Esophagus muscularis mucosa (tissue), 4 donors: ENCODE measurements at regions not wholly inside any gene's neighbourhood (a gene's known extent, or its start where the extent isn't known, plus 50 kb on each side); places are given as distances from the start of the nearest gene placed in this dataset.
A peak's percentile ranks its signal among the peaks of the same experiment; 100 is the strongest.

Experiments used
- DNase-seq: peaks from one replicate; pipeline ENCODE4 v3.0.0-alpha.2; 2017; ENCODE audit errors: extremely low spot score
- H3K27ac ChIP-seq, 4 donors: fragments of 200-600 bp; sonication (generic); replicated peaks in 1 of 4; 1 replicate in 3 of 4; 2 replicates in 1 of 4; pipeline ENCODE4 v1.5.1; 2016 to 2019; ENCODE audit warnings: mild to moderate bottlenecking in 1 of 4
- H3K27me3 ChIP-seq, 4 donors: fragments of 200-600 bp; sonication (generic); one replicate each; pipeline versions ENCODE4 v1.5.1 to v1.6.0; 2016 to 2019
- H3K36me3 ChIP-seq, 4 donors: fragments of 200-600 bp; sonication (generic); one replicate each; pipeline ENCODE4 v1.5.1; 2016 to 2019
- H3K4me1 ChIP-seq, 4 donors: fragments of 200-600 bp; sonication (generic); one replicate each; pipeline ENCODE4 v1.5.1; 2016 to 2019
- H3K4me3 ChIP-seq, 4 donors: fragments of 200-600 bp; sonication (generic); 1 replicate in 2 of 4; 2 replicates in 2 of 4; pipeline ENCODE4 v1.5.1; 2016 to 2019; ENCODE audit warnings: mild to moderate bottlenecking in 4 of 4, moderate library complexity in 1 of 4
- H3K9me3 ChIP-seq, 4 donors: fragments of 200-600 bp; sonication (generic); 1 replicate in 3 of 4; 2 replicates in 1 of 4; pipeline ENCODE4 v1.5.1; 2016 to 2019
- CTCF ChIP-seq, 3 experiments: fragments of 200-600 bp in 2 of 3; fragments of 450-650 bp in 1 of 3; sonication (generic) in 2 of 3; IDR thresholded peaks; one replicate each; pipeline ENCODE4 v1.5.1; 2017 to 2019; ENCODE audit warnings: antibody characterized with exemption in 3 of 3, mild to moderate bottlenecking in 2 of 3, moderate library complexity in 1 of 3
- EP300 ChIP-seq: sonication (generic); formaldehyde crosslinking; IDR thresholded peaks from one replicate; pipeline ENCODE4 v1.6.1; 2017; ENCODE audit warnings: antibody characterized with exemption
- POLR2A ChIP-seq: fragments of 450-650 bp; IDR thresholded peaks from one replicate; pipeline ENCODE4 v1.6.1; 2017; ENCODE audit warnings: antibody characterized with exemption, moderate library complexity, mild to moderate bottlenecking, low read depth
- POLR2AphosphoS5 ChIP-seq, 2 donors: sonication (generic); formaldehyde crosslinking; IDR thresholded peaks; one replicate each; pipeline ENCODE4 v1.6.1; 2017; ENCODE audit warnings: antibody characterized with exemption in 2 of 2
- WGBS: methylation state at CpG from one replicate; pipeline ENCODE4 v1.1.5; 2018; 5-methylcytosine and 5-hydroxymethylcytosine counted together
- intact Hi-C: fragments of 100-400 bp; cut with DNase I; formaldehyde crosslinking; loops from one replicate; pipeline ENCODE4 v1.15.1; 2023

DNA sequence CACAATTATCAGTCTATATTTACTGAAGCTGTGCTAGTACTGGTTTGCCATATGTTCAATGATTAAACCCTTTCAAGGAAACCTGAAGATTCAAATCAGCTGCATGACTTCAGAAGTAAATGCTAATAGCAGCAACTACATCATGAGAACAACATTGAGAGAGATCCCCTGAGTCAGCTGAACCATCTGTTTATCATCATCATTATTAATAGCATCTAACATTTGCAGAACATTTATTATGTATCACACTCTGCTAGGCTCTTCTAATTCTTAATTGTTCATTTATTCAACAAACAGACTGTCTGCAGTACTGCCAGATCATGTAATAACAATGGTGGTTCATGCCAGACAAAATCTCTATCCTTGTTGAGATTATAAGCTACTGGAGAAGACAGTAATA lies 157.4 kb downstream of the KLHL28 start:
- H3K27ac ChIP-seq = no peak overlapping the region
- no peak overlapping the region for H3K4me3 ChIP-seq
- H3K9me3 ChIP-seq = no peaks in the 10 kb centered on the region
- no peak for TF ChIP-seq CTCF (IDR thresholded peaks at IDR 0.05)
- no peak for TF ChIP-seq POLR2AphosphoS5 (IDR thresholded peaks at IDR 0.05)
- TF ChIP-seq POLR2A = no peak
- TF ChIP-seq EP300 = no peak
- intact Hi-C loops = no loop called here
- no peaks in the 10 kb centered on the region for H3K27me3 ChIP-seq
- DNase-seq = no peak
- H3K4me1 ChIP-seq = no peaks in the 10 kb centered on the region
- H3K36me3 ChIP-seq = no peaks in the 10 kb centered on the region

GRCh38 chr14:44803239-44803905 lies 158.4 kb downstream of the KLHL28 start:
- Histone ChIP-seq H3K4me3 (no peak overlapping the region), H3K9me3 (no peaks in the 10 kb centered on the region), H3K36me3 (no peaks in the 10 kb centered on the region), H3K4me1 (no peaks in the 10 kb centered on the region), H3K27me3 (no peaks in the 10 kb centered on the region), H3K27ac (no peak overlapping the region)
- intact Hi-C loops = no loop called here
- no peak for DNase-seq
- WGBS = 64% methylated on average over 1 of the region's 1 CpG
- TF ChIP-seq POLR2A (no peak), POLR2AphosphoS5 (IDR thresholded peaks at IDR 0.05) (no peak), CTCF (IDR thresholded peaks at IDR 0.05) (peak; percentile 46 to 72 (median 65)), EP300 (no peak)

DNA sequence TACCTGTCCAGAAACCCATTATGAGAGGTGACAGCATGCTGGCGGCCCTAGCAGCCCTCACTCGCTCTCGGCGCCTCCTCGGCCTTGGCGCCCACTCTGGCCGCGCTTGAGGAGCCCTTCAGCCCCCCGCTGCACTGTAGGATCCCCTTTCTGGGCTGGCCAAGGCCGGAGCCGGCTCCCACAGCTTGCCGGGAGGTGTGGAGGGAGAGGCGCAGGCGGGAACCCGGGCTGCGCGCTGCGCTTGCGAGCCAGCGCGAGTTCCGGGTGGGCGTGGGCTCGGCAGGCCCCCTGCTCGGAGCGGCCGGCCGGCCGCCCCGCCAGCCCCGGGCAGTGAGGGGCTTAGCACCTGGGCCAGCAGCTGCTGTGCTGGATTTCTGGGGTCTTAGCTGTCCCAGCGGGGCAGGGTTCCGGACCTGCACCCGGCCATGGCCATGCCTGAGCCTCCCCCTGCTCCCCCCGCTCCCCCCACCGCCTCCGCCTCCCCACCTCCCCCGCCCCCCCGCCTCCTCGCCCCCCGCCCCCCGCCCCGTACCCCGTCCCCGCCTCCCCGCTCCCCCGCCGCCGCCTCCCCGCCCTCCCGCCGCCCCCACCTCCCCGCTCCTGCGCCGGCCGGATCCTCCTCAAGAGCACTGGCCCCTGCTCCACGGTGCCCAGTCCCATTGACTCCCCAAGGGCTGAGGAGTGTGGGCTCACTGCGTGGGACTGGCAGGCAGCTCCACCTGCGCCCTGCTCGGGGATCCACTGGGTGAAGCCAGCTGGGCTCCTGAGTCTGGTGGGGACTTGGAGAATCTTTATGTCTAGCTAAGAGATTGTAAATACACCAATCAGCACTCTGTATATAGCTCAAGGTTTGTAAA lies 163.1 kb downstream of the KLHL28 start:
- H3K4me3 ChIP-seq = peak overlapping the region in 2 of 4 donors; percentile 14 to 22
- WGBS = 75% methylated on average over 23 of the region's 60 CpGs
- intact Hi-C loops = no loop called here
- TF ChIP-seq POLR2A (no peak), POLR2AphosphoS5 (IDR thresholded peaks at IDR 0.05) (no peak), CTCF (IDR thresholded peaks at IDR 0.05) (no peak), EP300 (no peak)
- no peaks in the 10 kb centered on the region for H3K36me3 ChIP-seq
- no peaks in the 10 kb centered on the region for H3K4me1 ChIP-seq
- no peaks in the 10 kb centered on the region for H3K27me3 ChIP-seq
- no peak for DNase-seq
- H3K9me3 ChIP-seq = no peaks in the 10 kb centered on the region
- H3K27ac ChIP-seq = no peak overlapping the region

DNA sequence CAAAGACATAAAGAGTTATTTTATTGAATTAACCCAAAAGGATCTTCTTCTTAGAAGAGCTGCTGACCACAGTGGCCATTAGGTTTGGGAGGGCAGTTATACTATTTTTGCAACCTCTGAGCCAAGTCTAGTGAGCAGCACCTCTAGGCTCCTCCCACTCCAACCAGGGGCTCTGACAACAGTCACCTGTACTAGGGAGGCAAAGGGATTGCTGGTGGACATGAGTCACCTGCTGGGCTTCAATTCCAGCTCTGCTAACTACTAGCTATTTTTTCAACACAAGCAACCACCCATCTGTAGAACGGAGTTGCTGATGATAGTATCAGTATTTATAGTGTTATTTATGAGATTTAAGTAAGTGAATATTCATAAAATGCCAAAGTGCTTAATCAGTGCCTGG lies 166.0 kb downstream of the KLHL28 start:
- intact Hi-C loops = no loop called here
- no peak overlapping the region for H3K4me3 ChIP-seq
- no peaks in the 10 kb centered on the region for H3K9me3 ChIP-seq
- H3K36me3 ChIP-seq = no peaks in the 10 kb centered on the region
- H3K27ac ChIP-seq = no peak overlapping the region
- no peak for DNase-seq
- H3K4me1 ChIP-seq = no peaks in the 10 kb centered on the region
- TF ChIP-seq POLR2A = no peak
- no peak for TF ChIP-seq POLR2AphosphoS5 (IDR thresholded peaks at IDR 0.05)
- TF ChIP-seq EP300 = no peak
- TF ChIP-seq CTCF (IDR thresholded peaks at IDR 0.05) = no peak
- no peaks in the 10 kb centered on the region for H3K27me3 ChIP-seq
- 69% methylated on average over 1 of the region's 1 CpG for WGBS
